NCI-H2196 treated with DMSO at 0.1 percent for 48 hours (cell line): ENCODE measurements at regions not wholly inside any gene's neighbourhood (a gene's known extent, or its start where the extent isn't known, plus 50 kb on each side); places are given as distances from the start of the nearest gene placed in this dataset.

Experiments
- DNase-seq: peaks from one replicate; lab custom pipeline; 2025; ENCODE audit not compliant: unreplicated experiment; lab: John Stamatoyannopoulos, UW

DNA sequence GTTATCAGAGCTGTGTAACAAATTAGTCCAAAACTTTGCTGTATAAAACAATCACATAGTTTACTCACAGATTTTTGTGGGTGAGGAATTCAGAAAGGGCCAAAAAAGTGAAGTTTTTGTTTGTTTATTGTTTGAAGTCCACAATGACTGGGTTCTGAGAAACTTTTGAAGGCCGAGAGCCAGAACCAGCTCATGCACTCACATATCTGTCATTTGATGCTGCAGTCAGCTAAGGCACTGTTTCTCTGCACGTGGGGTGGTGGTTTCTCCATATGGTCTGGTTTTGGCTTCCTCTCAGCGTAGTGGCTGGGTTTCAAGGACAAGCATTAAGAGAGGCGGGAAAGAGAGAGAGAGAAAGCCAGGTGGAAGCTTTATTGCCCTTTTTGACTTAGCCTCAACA lies 131.8 kb downstream of the TWIST2 start:
- DNase-seq = no peak

GRCh38 chr2:238985041-238985729 lies 137.3 kb downstream of the TWIST2 start:
- no peak for DNase-seq

- DNase-seq = no peak
These were observed 138.1 kb downstream of the TWIST2 start for GRCh38 chr2:238985931-238986446.

GRCh38 chr2:238986491-238987351 lies 138.8 kb downstream of the TWIST2 start:
- no peak for DNase-seq

DNA sequence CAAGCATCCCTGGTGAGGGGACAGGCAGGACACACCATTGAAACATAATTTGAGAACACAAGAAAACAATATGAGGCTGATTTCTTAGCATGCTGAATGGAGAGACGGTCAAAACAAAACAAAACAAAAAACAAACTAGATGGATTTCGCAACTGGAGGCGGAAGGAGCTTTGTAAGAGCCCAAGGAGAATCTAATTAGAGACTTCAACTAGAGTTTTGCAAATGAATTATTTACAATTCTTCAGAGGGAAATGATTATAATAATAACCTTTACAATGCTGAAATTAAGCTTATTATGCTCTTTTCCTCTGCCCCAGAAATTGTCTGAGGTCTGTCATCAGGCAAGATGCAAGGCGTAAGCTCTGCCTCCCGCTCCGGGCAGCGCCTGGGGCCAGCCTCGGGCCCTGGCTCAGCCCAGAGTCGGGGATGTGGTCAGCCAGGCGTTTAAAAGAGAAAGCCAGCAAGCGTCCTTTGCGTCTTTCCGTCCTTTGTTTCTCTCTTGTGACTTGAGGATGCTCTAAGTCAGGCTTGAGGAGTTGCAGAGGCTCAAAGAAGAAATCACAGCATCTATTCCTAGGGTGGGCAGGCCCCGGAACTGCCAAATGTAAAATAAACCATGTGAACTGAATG lies 139.6 kb downstream of the TWIST2 start:
- no peak for DNase-seq

DNA sequence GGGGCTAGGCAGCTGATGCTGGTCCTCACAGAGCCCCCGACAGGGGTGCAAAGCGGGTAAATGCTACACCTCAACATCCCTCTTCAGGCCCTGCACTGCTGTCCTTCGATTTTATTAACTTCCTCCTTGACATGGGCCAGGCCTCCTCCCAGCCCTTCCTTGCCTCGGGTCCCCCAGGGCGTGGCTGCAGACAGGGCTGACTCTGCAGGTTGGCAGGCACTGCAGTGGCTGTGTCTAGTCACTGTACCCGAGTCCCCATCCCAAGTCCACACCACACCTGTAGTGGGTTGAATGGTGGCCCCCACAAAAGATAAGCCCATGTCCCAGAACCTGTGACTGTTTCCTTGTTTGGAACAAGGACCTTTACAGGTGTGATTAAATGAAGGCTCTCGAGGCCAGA lies 140.2 kb downstream of the TWIST2 start:
- DNase-seq = no peak

GRCh38 chr2:238988752-238989151 lies 140.9 kb downstream of the TWIST2 start:
- DNase-seq = no peak

GRCh38 chr2:238989484-238989883 lies 141.6 kb downstream of the TWIST2 start:
- DNase-seq = no peak

DNA sequence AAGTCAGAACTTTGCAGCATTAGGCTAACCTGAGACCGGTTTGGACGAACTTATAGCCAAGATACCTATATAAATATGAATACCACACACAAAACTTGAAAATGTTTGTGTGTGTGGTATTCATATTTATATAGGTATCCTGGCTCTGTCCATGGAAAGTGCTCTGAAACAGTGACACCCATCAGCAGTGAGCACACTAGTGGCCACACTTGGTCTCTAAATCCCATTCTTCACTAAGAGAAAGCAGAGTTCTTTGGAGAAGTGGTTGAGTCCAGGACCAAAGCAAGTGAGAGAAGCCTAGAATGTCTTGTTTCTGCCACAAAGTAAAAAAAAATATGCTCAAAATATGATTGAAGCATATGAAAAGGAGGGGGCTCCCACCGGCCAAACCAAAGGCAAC lies 146.5 kb downstream of the TWIST2 start:
- DNase-seq = no peak

DNA sequence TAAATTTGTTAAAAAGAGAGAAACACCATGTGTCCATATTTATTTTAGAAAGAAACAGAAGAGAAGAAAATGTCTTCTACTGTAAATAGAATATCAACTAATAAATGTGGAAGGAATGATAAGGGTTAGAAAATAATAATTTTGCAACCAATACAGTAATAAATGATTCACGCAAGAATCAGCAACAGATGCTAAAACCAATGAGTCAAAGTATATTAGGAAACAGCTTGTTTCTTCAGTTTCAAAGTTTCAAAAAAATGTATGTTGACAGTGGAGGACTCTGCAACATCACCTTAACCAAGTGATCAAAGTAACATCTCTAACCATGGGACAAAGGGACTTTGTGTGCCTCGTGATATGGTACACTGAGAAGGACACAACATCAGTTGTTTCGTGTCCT lies 147.0 kb downstream of the TWIST2 start:
- no peak for DNase-seq

DNA sequence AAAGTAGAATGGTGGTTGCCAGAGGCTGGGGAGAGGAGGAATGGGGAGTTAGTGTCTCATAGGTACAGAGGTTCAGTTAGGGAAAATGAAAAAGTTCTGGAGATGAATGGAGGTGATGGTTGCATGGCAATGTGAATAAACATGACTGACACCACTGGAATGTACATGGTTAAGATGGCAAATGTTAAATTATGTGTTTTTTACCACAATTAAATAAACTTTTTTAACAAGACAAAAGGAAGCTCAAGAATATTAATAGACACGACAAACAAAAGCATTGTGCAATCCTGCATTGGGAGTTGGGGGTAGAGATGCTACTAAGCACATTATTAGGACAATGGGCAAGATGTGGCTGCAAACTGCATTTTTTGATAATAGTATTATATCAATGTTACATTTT lies 147.7 kb downstream of the TWIST2 start:
- DNase-seq = no peak

DNA sequence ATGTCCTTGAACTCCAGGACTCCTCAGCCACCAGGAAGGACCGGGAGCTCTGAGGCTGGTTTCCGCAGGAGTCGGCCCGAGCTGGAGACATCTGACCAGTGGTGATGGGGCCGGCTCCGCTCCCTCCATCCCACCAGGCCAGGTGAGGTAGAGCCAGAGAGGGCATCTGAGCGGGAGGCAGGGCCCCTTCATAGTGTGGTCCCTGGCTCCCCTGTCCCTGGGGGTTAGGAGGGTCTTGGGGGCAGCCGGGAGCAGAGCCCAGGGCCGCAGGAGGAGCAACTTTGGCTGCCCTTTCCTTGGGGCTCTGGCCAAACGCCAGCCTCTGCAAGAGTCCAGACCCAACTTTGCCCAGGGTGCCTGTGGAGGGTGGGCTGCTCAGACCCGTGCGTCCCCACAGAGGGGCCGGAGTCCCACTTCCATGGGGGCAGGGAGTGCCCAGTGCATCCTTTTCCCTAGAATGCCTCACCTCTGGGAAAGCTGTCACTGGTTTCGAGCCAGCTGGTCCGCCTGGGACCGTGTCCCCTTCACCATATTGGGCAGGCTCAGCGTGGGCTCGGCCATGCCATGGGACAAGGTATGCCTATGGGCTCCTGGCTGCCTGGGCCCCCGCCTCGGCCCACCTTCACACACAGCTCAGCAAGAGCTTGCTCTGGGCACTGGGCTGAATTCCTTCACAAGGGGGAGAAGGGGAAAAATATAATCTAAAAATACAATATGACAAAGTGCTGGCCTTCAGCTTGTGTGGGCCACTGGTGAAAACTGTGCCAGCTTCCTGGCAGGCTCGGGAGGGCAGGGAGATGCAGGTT lies 148.6 kb downstream of the TWIST2 start:
- DNase-seq = no peak

DNA sequence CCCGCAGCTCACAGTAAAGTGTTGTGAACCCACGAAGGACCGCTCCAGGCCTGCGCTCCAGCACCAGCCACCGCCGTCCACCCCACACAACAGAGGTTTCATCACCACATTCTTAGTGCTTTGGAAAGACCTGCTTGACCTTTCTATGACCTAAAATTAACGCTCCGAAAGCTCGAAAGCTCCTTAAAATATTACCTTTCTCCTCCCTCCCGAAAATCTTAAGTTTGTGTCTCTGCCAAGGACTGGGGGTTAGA lies 149.2 kb downstream of the TWIST2 start:
- DNase-seq = no peak

DNA sequence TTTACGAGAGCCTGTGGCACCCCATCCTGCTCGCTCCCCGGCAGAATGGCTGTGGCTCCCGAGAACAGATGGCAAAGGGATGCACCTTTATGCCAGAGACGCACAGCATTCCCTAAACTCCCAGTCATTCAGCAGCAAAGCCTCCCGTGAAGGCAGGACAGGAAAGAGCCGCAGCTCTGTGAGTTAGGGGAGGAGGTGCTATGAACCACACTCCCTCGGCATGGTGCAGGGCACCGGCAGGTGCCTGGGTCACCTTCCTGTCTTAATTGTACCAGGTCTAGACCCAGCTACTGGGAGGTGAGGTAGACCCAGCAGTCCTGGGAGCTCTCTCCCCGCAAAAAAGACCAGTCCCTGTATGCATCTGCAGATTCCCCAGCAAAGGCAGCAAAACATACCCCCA lies 149.8 kb downstream of the TWIST2 start:
- DNase-seq = no peak
